ENCODE measurements at regions not wholly inside any gene's neighbourhood (a gene's known extent, or its start where the extent isn't known, plus 50 kb on each side); places are given as distances from the start of the nearest gene placed in this dataset.

- TF ChIP-seq CREB5 (CRISPR knock-in tag; IDR thresholded peaks at IDR 0.05; ENCODE audit: low read depth) (no peak), ZFP3 (CRISPR knock-in tag; IDR thresholded peaks at IDR 0.05) (no peak), PATZ1 (CRISPR knock-in tag; IDR thresholded peaks at IDR 0.05; ENCODE audit: borderline replicate concordance) (no peak), PPARA (CRISPR knock-in tag; IDR thresholded peaks at IDR 0.05; ENCODE audit: borderline replicate concordance) (no peak), ZC3H10 (CRISPR knock-in tag; IDR thresholded peaks at IDR 0.05) (no peak), RARB (CRISPR knock-in tag; IDR thresholded peaks at IDR 0.05) (no peak), ISL1 (CRISPR knock-in tag; IDR thresholded peaks at IDR 0.05) (no peak), GLIS3 (CRISPR knock-in tag; IDR thresholded peaks at IDR 0.05) (no peak), POU6F1 (CRISPR knock-in tag; IDR thresholded peaks at IDR 0.05; ENCODE audit: borderline replicate concordance, low read depth) (no peak), ZFP30 (CRISPR knock-in tag; IDR thresholded peaks at IDR 0.05) (no peak)
Observed at GRCh38 chr9:135359764-135360163, 119.8 kb upstream of the PPP1R26 start.

All from SK-N-SH treated with all-trans-retinoic acid at 6 μM for 48 hours (cell line).